HUES64 (cell line): ENCODE measurements at regions not wholly inside any gene's neighbourhood (a gene's known extent, or its start where the extent isn't known, plus 50 kb on each side); places are given as distances from the start of the nearest gene placed in this dataset.

ENCODE experiments used
- H3K27ac ChIP-seq: 2 replicates; pipeline ENCODE4 v1.7.0; 2013; ENCODE audit warnings: low read depth, low read length, inconsistent platforms
- H3K27me3 ChIP-seq: 2 replicates; pipeline ENCODE4 v1.6.1; 2013; ENCODE audit warnings: mild to moderate bottlenecking, low read length; ENCODE audit not compliant: insufficient read depth
- H3K36me3 ChIP-seq: 2 replicates; pipeline ENCODE4 v1.6.1; 2013; ENCODE audit warnings: mild to moderate bottlenecking, low read length; ENCODE audit not compliant: insufficient read depth
- H3K4me1 ChIP-seq: 2 replicates; pipeline ENCODE4 v1.6.1; 2013; ENCODE audit warnings: mild to moderate bottlenecking, low read length, moderate library complexity; ENCODE audit not compliant: insufficient read depth
- H3K4me3 ChIP-seq: 2 replicates; pipeline ENCODE4 v1.5.1; 2013; ENCODE audit warnings: mild to moderate bottlenecking, low read length, moderate library complexity
- H3K9ac ChIP-seq: 2 replicates; pipeline ENCODE4 v1.6.1; 2013; ENCODE audit warnings: mild to moderate bottlenecking, low read depth, low read length
- H3K9me3 ChIP-seq: 2 replicates; pipeline ENCODE4 v1.6.1; 2013; ENCODE audit warnings: low read depth, low read length; ENCODE audit not compliant: insufficient read depth
- WGBS: fragments of 150-250, 120-280 bp; methylation state at CpG from one replicate; pipeline ENCODE4 v1.1.7; 2013; ENCODE audit warnings: missing lambda C conversion rate; 5-methylcytosine and 5-hydroxymethylcytosine counted together

DNA sequence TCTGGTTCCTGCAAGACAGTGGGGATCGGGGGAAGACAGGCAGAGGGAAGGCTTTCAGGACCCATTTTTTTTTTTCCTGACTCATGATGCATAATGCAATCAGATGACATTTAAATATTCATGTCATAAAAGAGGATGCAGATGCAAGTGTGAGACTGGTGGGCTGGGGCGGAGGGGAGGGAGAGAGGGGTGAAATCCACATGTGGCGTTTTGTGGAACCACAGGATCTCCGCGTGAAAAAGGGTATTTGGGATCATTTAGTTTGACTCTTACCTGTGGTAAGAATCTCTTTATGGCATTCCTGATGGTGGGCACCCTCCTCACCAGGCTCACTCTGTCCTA is 249.3 kb upstream of the CSF3R start:
- H3K9ac ChIP-seq, result no peak overlapping the region
- no peaks in the 10 kb centered on the region for H3K9me3 ChIP-seq
- peaks cover 10% of the 10 kb centered on the region; the same call in 1 of the 2 replicates for H3K4me1 ChIP-seq
- H3K4me3 ChIP-seq, result no peak overlapping the region
- no peaks in the 10 kb centered on the region for H3K27me3 ChIP-seq
- H3K27ac ChIP-seq, result no peak overlapping the region
- WGBS, result 89% methylated on average over 5 of the region's 5 CpGs
- H3K36me3 ChIP-seq, result no peaks in the 10 kb centered on the region

DNA sequence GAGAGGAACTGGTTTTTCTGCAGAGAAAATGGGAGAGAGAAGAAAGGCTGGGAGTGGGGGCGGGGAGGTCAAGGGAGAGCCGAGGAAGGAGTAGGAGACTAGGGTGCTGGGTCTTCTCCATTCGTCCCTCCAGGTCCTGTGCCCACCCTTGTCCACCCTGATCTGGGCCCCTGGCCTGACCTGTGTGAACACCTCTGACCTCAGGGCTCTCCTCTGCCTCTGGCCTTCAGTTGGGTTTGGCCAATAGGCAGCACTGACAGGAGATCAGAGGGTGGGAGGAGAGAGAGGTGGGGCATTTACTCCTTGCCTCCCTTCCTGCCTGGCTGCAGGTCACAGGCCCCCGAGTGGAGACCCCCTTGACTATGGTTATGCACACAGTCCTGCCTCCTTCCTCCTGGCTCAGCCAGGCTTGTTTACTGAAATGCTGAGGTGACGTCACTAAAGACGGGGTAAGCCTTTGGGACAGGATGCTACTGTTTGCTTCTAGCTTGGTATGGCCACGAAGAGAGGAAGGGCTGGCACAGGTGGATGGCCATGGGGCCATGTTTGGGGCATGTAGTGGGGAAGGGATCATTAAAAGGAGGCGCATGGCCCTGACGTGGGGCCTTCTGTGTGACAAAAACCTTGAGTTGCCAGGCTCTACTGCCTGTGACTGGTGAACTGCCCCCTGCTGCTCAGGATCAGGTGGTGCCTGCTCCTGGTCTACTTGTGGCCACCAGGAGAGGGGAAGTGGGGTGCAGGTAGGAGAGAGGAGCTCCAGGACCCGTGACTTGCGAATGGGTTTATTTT is 248.7 kb upstream of the CSF3R start:
- Histone ChIP-seq H3K4me1 (peaks cover 6% of the 10 kb centered on the region; the same call in 1 of the 2 replicates), H3K27me3 (no peaks in the 10 kb centered on the region), H3K9ac (no peak overlapping the region), H3K9me3 (no peaks in the 10 kb centered on the region), H3K27ac (no peak overlapping the region), H3K4me3 (no peak overlapping the region), H3K36me3 (no peaks in the 10 kb centered on the region)
- 84% methylated on average over 11 of the region's 11 CpGs for WGBS

DNA sequence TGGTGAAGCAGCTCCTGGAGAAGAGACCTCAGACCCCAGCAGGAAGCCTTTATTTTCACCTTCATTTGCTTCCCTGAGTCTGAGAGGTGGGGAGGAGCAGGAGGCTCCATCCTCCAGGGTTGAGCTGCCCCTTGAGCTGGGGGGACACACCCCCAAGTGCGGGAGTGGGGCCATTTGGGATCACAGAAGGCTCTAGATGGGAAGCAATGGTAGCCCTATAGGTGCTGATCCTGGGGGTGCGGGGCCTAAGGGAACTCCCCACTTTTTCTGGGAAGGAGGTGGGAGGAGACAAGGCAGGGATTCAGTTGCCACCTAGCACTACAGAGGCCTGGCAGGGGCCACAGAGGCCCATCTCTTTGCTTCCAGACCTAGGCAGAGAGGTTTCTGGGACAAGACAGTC is 247.9 kb upstream of the CSF3R start:
- H3K9me3 ChIP-seq, result no peaks in the 10 kb centered on the region
- H3K4me1 ChIP-seq, result peaks cover 6% of the 10 kb centered on the region; the same call in 1 of the 2 replicates
- H3K9ac ChIP-seq, result no peak overlapping the region
- H3K27me3 ChIP-seq, result no peaks in the 10 kb centered on the region
- WGBS, result 80% methylated on average over 2 of the region's 2 CpGs
- no peak overlapping the region for H3K4me3 ChIP-seq
- H3K27ac ChIP-seq, result no peak overlapping the region
- no peaks in the 10 kb centered on the region for H3K36me3 ChIP-seq

DNA sequence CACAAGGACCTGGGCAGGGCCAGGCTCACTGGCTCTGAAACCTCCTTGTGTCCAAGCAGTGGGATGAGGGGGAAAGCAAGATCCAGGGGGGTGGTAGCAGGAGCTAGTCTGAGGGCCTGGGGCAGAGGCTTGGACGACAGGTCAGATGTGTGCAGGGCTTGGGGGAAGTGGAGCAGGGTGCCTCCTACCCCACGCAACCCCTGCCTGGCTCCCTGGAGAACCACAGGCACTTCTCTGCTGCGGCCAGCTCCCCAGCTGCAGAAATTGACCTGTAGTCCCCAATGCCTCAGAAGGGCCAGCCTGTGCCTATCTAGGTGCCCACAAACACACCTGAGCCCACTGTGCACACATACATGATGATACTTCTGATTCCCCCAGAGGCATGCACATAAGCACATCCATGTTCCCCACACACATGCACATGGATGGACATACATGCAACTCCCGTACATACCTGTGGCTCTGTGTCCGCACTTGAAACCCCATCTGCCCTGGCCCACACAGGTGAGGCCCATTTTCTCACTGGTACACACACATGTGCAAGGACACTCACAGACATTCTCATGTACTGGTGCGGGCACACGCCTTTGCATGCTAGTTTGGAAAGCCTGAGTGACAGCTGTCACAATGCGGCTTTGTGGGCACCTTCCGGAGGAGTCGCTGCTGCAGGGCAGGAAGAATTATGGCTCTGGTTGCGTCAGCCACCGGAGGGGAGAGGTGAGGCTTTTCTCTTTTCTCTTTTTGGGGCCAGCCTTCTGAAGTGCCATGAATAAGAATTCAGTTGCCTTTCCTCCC is 247.2 kb upstream of the CSF3R start:
- WGBS, result 87% methylated on average over 12 of the region's 12 CpGs
- Histone ChIP-seq H3K36me3 (no peaks in the 10 kb centered on the region), H3K4me3 (no peak overlapping the region), H3K9ac (no peak overlapping the region), H3K9me3 (no peaks in the 10 kb centered on the region), H3K4me1 (peaks cover 6% of the 10 kb centered on the region; the same call in 1 of the 2 replicates), H3K27ac (no peak overlapping the region), H3K27me3 (no peaks in the 10 kb centered on the region)

DNA sequence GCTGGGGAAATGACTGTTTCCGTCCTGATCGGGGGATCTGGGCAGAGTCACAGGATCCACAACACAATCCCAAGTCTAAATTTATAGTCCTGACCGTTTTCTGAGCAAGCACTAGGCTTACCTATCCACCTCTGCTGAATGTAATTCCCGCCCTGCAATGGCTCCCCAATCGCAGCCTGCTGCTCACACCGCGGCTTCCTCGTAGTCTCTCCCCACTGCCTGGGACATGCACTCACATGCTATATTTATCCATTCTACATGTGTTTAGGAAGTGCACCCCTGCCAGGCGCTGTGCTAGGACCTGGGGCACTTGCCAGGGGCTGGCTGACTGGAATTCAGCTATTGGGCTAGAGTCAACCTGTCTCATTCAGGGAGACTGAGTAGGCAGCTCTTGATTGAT is 246.6 kb upstream of the CSF3R start:
- Histone ChIP-seq H3K27me3 (no peaks in the 10 kb centered on the region), H3K9ac (no peak overlapping the region), H3K36me3 (no peaks in the 10 kb centered on the region), H3K4me3 (no peak overlapping the region), H3K27ac (no peak overlapping the region), H3K4me1 (peaks cover 6% of the 10 kb centered on the region; the same call in 1 of the 2 replicates), H3K9me3 (no peaks in the 10 kb centered on the region)
- 92% methylated on average over 9 of the region's 9 CpGs for WGBS

DNA sequence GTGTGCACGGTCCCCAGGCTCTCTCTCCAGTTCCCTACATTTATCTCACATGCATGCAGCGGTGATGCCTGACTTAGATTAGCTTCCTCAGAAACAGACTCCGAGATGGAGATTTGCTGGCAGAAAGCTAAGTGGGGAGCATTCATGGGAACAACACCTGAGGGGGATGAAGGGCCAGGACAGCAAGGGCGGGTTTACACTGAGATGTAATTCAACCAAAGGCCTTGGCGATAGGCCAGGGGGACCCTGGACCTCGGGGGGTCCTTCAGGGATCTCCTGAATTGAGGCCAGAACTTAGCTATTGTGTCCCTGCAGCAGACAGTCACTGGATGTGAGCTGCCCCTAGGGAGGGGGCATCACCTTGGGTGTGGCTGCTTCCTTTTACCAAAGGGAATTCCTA is 246.1 kb upstream of the CSF3R start:
- Histone ChIP-seq H3K4me1 (peaks cover 6% of the 10 kb centered on the region; the same call in 1 of the 2 replicates), H3K9ac (no peak overlapping the region), H3K27ac (no peak overlapping the region), H3K4me3 (no peak overlapping the region), H3K36me3 (no peaks in the 10 kb centered on the region), H3K9me3 (no peaks in the 10 kb centered on the region), H3K27me3 (no peaks in the 10 kb centered on the region)
- WGBS, result 90% methylated on average over 6 of the region's 6 CpGs

DNA sequence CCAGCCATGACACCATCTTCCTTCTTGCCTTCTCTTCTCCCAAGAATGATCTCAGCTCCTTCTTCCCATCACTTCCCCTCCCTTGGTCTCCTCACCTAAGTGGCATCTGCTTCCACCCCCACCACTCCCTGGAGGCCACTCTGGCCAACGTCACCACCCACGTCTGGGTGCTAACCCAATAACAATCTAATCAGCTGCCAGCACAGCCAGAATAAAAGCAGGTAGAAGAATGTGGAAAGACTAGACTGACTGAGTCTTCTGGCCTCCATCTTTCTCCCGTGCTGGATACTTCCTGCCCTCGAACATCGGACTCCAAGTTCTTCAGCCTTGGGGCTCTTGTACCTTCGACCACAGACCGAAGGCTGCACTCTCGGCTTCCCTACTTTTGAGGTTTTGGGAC is 245.3 kb upstream of the CSF3R start:
- no peak overlapping the region for H3K27ac ChIP-seq
- no peaks in the 10 kb centered on the region for H3K36me3 ChIP-seq
- H3K27me3 ChIP-seq, result no peaks in the 10 kb centered on the region
- H3K9ac ChIP-seq, result no peak overlapping the region
- H3K9me3 ChIP-seq, result no peaks in the 10 kb centered on the region
- H3K4me1 ChIP-seq, result peaks cover 6% of the 10 kb centered on the region; the same call in 1 of the 2 replicates
- 94% methylated on average over 8 of the region's 8 CpGs for WGBS
- H3K4me3 ChIP-seq, result no peak overlapping the region

DNA sequence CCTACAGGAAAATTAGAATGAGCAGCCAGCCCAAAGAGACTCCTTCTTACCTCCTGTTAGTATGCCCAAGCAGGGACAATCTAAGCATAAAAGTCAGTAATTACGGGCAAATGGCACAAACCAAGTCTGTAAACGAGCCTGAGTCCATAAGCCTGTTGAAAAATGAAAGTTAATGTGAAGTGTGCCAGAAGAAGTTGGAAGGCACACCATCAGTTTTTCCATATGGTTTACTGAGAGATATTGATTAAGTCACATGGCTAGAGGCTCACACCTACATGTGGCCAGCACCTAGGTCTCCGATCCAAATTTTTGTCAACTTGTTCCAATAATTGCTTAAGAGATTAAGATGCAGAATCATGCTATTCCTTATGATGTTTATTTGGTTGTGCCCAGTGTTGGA is 242.4 kb upstream of the CSF3R start:
- 100% methylated on average over 3 of the region's 3 CpGs for WGBS
- no peaks in the 10 kb centered on the region for H3K27me3 ChIP-seq
- no peak overlapping the region for H3K27ac ChIP-seq
- no peaks in the 10 kb centered on the region for H3K9me3 ChIP-seq
- no peaks in the 10 kb centered on the region for H3K4me1 ChIP-seq
- no peak overlapping the region for H3K4me3 ChIP-seq
- H3K36me3 ChIP-seq, result no peaks in the 10 kb centered on the region
- no peak overlapping the region for H3K9ac ChIP-seq

DNA sequence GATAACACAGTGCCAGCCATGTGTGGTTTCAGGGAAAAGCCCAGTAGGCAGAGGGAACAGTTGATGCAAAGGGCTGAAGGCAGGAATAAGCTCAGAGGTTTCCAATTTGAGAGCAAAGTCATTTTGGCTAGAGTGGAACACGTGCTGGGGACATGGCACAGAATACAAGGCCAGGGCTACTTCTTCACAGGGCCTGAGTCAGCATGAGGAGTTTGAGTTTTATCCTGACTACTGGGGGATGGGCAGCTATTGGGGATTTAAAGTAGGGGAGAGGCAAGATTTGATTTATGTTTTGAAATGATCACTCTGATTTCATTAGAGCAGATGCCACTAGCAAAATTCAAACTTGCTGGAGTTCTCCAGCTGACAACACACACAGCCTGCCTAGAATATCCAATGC is 241.1 kb upstream of the CSF3R start:
- Histone ChIP-seq H3K9ac (no peak overlapping the region), H3K36me3 (no peaks in the 10 kb centered on the region), H3K9me3 (no peaks in the 10 kb centered on the region), H3K27ac (no peak overlapping the region), H3K4me3 (no peak overlapping the region), H3K4me1 (no peaks in the 10 kb centered on the region), H3K27me3 (no peaks in the 10 kb centered on the region)
- WGBS, result 63% methylated on average over 1 of the region's 1 CpG

DNA sequence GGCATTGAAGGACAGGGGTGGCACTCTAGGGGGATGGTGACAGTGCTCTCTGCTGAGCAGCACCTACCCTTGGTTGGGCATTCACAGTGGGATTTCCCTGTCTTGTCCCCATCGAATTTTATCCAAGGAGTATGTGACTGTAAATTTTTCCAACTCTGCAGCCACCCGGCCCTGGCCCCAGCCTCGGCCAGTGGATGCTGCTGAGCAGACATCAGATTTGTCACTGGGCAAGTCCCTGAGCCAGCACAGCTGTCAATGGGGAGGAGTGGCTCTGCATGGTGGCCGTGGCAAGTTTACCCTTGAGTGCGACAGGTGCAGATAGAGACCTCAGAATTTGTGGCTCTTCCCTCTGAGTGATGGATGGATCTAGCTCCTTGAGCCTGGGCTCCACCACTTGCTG is 240.2 kb upstream of the CSF3R start:
- Histone ChIP-seq H3K36me3 (no peaks in the 10 kb centered on the region), H3K9ac (no peak overlapping the region), H3K4me3 (no peak overlapping the region), H3K27ac (no peak overlapping the region), H3K4me1 (no peaks in the 10 kb centered on the region), H3K27me3 (no peaks in the 10 kb centered on the region), H3K9me3 (no peaks in the 10 kb centered on the region)
- WGBS, result 92% methylated on average over 5 of the region's 5 CpGs

DNA sequence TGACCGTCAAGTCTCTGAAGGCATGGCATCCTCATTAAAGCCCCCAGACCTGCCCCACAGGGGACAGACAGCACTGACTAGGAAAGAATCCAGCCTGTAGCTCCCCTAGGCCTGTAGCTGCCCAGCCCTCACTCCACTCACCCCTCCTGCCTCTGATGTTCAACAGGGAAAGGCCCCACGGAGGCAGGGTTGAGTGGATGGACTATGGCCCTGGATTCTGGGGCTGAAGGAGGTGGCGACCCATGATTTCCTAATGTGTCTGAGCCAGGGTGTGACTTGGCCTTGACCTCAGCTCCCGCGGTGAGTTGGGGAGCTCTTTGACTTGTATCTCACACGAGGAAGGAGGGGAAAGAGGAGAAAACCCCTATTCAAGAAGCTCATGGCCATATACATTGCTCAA is 238.5 kb upstream of the CSF3R start:
- Histone ChIP-seq H3K27ac (no peak overlapping the region), H3K9me3 (no peaks in the 10 kb centered on the region), H3K4me3 (no peak overlapping the region), H3K4me1 (no peaks in the 10 kb centered on the region), H3K9ac (no peak overlapping the region), H3K27me3 (no peaks in the 10 kb centered on the region), H3K36me3 (no peaks in the 10 kb centered on the region)
- 94% methylated on average over 6 of the region's 6 CpGs for WGBS
